ENCODE measurements at regions not wholly inside any gene's neighbourhood (a gene's known extent, or its start where the extent isn't known, plus 50 kb on each side); places are given as distances from the start of the nearest gene placed in this dataset.

DNA sequence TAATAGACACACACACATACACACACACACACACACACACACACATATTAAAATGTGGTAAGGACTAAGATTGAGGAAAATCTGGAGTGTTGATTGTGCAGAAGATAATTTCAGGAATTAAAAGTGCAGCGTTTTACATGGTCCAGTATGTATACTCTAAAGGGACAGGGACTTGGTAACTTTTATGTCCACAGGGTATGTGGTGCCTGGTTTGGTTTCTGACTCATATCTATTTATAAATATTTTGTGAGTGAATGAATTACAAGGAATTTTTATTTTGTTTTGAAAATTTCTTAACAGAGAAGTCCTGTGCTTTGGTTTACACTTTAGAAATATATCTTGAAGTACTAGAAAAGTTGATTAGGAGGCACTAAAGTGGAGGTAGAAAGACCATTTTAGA, 287.7 kb upstream of the NXPH2 start:
- no peak overlapping the region for H3K4me3 ChIP-seq (ENCODE audit: low read depth, low read length)
- H3K36me3 ChIP-seq (ENCODE audit: control insufficient read depth in 2 of 2, insufficient read depth in 1 of 2, low read length in 2 of 2), result no peaks in the 10 kb centered on the region
- H3K9me3 ChIP-seq (ENCODE audit: control insufficient read depth, insufficient read depth, low read depth, low read length), result no peaks in the 10 kb centered on the region
- TF ChIP-seq ZXDB (tag by site-specific recombination; IDR thresholded peaks at IDR 0.05) (no peak), ZNF354C (tag by site-specific recombination; IDR thresholded peaks at IDR 0.05; ENCODE audit: borderline replicate concordance, low read depth) (no peak), ZNF843 (tag by site-specific recombination; IDR thresholded peaks at IDR 0.05) (no peak), ZNF660 (tag by site-specific recombination; IDR thresholded peaks at IDR 0.05) (no peak), ZNF133 (tag by site-specific recombination; IDR thresholded peaks at IDR 0.05) (no peak), KLF8 (tag by site-specific recombination; IDR thresholded peaks at IDR 0.05) (no peak), OVOL3 (tag by site-specific recombination; IDR thresholded peaks at IDR 0.05) (no peak), MEIS1 (CRISPR knock-in tag; IDR thresholded peaks at IDR 0.05; ENCODE audit: borderline replicate concordance) (no peak), ZNF404 (tag by site-specific recombination; IDR thresholded peaks at IDR 0.05) (no peak), GLIS1 (tag by site-specific recombination; IDR thresholded peaks at IDR 0.05) (no peak), HOXD13 (CRISPR knock-in tag; IDR thresholded peaks at IDR 0.05; ENCODE audit: borderline replicate concordance) (no peak), YY2 (tag by site-specific recombination; IDR thresholded peaks at IDR 0.05) (no peak), EGR2 (tag by site-specific recombination; IDR thresholded peaks at IDR 0.05; ENCODE audit: low read depth) (no peak), ZNF174 (tag by site-specific recombination; IDR thresholded peaks at IDR 0.05) (no peak), ZNF560 (tag by site-specific recombination; IDR thresholded peaks at IDR 0.05; ENCODE audit: borderline replicate concordance) (no peak)
- TF ChIP-seq, protein P1, sequence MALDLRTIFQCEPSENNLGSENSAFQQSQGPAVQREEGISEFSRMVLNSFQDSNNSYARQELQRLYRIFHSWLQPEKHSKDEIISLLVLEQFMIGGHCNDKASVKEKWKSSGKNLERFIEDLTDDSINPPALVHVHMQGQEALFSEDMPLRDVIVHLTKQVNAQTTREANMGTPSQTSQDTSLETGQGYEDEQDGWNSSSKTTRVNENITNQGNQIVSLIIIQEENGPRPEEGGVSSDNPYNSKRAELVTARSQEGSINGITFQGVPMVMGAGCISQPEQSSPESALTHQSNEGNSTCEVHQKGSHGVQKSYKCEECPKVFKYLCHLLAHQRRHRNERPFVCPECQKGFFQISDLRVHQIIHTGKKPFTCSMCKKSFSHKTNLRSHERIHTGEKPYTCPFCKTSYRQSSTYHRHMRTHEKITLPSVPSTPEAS (tag by site-specific recombination; IDR thresholded peaks at IDR 0.05), result no peak
- TF ChIP-seq, protein P2, sequence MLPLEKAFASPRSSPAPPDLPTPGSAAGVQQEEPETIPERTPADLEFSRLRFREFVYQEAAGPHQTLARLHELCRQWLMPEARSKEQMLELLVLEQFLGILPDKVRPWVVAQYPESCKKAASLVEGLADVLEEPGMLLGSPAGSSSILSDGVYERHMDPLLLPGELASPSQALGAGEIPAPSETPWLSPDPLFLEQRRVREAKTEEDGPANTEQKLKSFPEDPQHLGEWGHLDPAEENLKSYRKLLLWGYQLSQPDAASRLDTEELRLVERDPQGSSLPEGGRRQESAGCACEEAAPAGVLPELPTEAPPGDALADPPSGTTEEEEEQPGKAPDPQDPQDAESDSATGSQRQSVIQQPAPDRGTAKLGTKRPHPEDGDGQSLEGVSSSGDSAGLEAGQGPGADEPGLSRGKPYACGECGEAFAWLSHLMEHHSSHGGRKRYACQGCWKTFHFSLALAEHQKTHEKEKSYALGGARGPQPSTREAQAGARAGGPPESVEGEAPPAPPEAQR (tag by site-specific recombination; IDR thresholded peaks at IDR 0.05), result no peak
- TF ChIP-seq, protein P3, sequence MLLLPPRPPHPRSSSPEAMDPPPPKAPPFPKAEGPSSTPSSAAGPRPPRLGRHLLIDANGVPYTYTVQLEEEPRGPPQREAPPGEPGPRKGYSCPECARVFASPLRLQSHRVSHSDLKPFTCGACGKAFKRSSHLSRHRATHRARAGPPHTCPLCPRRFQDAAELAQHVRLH (tag by site-specific recombination; IDR thresholded peaks at IDR 0.05), result no peak
- TF ChIP-seq, protein P4, sequence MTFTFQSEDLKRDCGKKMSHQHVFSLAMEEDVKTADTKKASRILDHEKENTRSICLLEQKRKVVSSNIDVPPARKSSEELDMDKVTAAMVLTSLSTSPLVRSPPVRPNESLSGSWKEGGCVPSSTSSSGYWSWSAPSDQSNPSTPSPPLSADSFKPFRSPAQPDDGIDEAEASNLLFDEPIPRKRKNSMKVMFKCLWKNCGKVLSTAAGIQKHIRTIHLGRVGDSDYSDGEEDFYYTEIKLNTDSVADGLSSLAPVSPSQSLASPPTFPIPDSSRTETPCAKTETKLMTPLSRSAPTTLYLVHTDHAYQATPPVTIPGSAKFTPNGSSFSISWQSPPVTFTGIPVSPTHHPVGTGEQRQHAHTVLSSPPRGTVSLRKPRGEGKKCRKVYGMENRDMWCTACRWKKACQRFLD (tag by site-specific recombination; IDR thresholded peaks at IDR 0.05), result no peak
- POLR2A ChIA-PET, result no interaction called here
- CTCF ChIA-PET, result no interaction called here
- no peaks in the 10 kb centered on the region for H3K4me1 ChIP-seq (ENCODE audit: control insufficient read depth, insufficient read depth, low read length)
- no peak overlapping the region for H3K27ac ChIP-seq (ENCODE audit: extremely low read depth, low read depth, low read length)

DNA sequence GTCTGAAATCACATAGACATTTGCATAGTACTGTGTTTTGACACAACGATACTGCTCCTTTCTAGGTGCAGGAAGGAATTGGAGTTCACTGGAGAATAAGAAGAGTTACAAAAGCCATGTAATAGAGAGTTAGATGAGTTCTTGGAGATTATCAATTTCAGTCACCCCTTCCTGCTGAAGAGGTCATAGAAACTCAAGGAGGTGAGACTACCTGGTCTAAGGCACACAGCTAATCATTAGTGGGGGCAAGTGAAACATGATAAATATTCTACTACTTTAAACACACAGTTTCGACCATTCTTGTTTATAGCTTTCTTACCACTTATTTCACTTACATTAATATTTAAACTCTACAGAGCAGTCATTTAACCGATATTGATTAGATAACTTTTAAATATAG, 286.9 kb upstream of the NXPH2 start:
- Histone ChIP-seq H3K36me3 (ENCODE audit: control insufficient read depth in 2 of 2, insufficient read depth in 1 of 2, low read length in 2 of 2) (no peaks in the 10 kb centered on the region), H3K27ac (ENCODE audit: extremely low read depth, low read depth, low read length) (no peak overlapping the region), H3K4me1 (ENCODE audit: control insufficient read depth, insufficient read depth, low read length) (no peaks in the 10 kb centered on the region), H3K9me3 (ENCODE audit: control insufficient read depth, insufficient read depth, low read depth, low read length) (no peaks in the 10 kb centered on the region), H3K4me3 (ENCODE audit: low read depth, low read length) (no peak overlapping the region)
- ChIA-PET CTCF (no interaction called here), POLR2A (no interaction called here)
- TF ChIP-seq, protein P5, sequence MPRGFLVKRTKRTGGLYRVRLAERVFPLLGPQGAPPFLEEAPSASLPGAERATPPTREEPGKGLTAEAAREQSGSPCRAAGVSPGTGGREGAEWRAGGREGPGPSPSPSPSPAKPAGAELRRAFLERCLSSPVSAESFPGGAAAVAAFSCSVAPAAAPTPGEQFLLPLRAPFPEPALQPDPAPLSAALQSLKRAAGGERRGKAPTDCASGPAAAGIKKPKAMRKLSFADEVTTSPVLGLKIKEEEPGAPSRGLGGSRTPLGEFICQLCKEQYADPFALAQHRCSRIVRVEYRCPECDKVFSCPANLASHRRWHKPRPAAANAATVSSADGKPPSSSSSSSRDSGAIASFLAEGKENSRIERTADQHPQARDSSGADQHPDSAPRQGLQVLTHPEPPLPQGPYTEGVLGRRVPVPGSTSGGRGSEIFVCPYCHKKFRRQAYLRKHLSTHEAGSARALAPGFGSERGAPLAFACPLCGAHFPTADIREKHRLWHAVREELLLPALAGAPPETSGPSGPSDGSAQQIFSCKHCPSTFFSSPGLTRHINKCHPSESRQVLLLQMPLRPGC (tag by site-specific recombination; IDR thresholded peaks at IDR 0.05), result no peak
- TF ChIP-seq ZNF404 (tag by site-specific recombination; IDR thresholded peaks at IDR 0.05) (no peak), ZNF140 (tag by site-specific recombination; IDR thresholded peaks at IDR 0.05) (no peak), ZNF658 (tag by site-specific recombination; IDR thresholded peaks at IDR 0.05) (no peak), HOXD13 (CRISPR knock-in tag; IDR thresholded peaks at IDR 0.05; ENCODE audit: borderline replicate concordance) (no peak), RBAK (tag by site-specific recombination; IDR thresholded peaks at IDR 0.05) (no peak), ZNF626 (tag by site-specific recombination; IDR thresholded peaks at IDR 0.05) (no peak), ZNF169 (tag by site-specific recombination; IDR thresholded peaks at IDR 0.05) (no peak), ZNF274 (IDR thresholded peaks at IDR 0.05; ENCODE audit: low read length) (no peak), ZNF274 (tag by site-specific recombination; IDR thresholded peaks at IDR 0.05; ENCODE audit: borderline replicate concordance) (no peak), ZNF530 (tag by site-specific recombination; IDR thresholded peaks at IDR 0.05; ENCODE audit: low read depth) (no peak)
- TF ChIP-seq, protein P6, sequence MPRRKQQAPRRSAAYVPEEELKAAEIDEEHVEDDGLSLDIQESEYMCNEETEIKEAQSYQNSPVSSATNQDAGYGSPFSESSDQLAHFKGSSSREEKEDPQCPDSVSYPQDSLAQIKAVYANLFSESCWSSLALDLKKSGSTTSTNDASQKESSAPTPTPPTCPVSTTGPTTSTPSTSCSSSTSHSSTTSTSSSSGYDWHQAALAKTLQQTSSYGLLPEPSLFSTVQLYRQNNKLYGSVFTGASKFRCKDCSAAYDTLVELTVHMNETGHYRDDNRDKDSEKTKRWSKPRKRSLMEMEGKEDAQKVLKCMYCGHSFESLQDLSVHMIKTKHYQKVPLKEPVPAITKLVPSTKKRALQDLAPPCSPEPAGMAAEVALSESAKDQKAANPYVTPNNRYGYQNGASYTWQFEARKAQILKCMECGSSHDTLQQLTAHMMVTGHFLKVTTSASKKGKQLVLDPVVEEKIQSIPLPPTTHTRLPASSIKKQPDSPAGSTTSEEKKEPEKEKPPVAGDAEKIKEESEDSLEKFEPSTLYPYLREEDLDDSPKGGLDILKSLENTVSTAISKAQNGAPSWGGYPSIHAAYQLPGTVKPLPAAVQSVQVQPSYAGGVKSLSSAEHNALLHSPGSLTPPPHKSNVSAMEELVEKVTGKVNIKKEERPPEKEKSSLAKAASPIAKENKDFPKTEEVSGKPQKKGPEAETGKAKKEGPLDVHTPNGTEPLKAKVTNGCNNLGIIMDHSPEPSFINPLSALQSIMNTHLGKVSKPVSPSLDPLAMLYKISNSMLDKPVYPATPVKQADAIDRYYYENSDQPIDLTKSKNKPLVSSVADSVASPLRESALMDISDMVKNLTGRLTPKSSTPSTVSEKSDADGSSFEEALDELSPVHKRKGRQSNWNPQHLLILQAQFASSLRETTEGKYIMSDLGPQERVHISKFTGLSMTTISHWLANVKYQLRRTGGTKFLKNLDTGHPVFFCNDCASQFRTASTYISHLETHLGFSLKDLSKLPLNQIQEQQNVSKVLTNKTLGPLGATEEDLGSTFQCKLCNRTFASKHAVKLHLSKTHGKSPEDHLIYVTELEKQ (tag by site-specific recombination; IDR thresholded peaks at IDR 0.05; ENCODE audit: borderline replicate concordance), result no peak
